ENCODE measurements at regions not wholly inside any gene's neighbourhood (a gene's known extent, or its start where the extent isn't known, plus 50 kb on each side); places are given as distances from the start of the nearest gene placed in this dataset.

- Histone ChIP-seq H4K20me1 (ENCODE audit: insufficient read depth, low read length) (no peaks in the 10 kb centered on the region), H3K27me3 (ENCODE audit: insufficient read depth, low read length, poor library complexity) (no peaks in the 10 kb centered on the region), H3K4me3 (ENCODE audit: low read depth in 1 of 2, low read length in 2 of 2) (no peak overlapping the region), H3K9ac (ENCODE audit: low read depth, low read length) (no peak overlapping the region), H3K9me3 (ENCODE audit: insufficient read depth, low read length, severe bottlenecking) (no peaks in the 10 kb centered on the region), H3K36me3 (ENCODE audit: insufficient read depth, low read length) (no peaks in the 10 kb centered on the region), H3K4me2 (ENCODE audit: insufficient read depth, low read length) (no peak overlapping the region), H3K79me2 (ENCODE audit: insufficient read depth, low read length) (no peaks in the 10 kb centered on the region), H3K27ac (ENCODE audit: low read length) (no peak overlapping the region), H2AFZ (ENCODE audit: low read depth, low read length) (no peak overlapping the region), H3K4me1 (ENCODE audit: insufficient read depth, low read length) (no peaks in the 10 kb centered on the region)
- ATAC-seq (ENCODE audit: insufficient read depth, low read depth) = no peak
- TF ChIP-seq EZH2 (IDR thresholded peaks at IDR 0.05; ENCODE audit: borderline replicate concordance, low read depth, low read length, severe bottlenecking) (no peak), CTCF (IDR thresholded peaks at IDR 0.05; ENCODE audit: borderline replicate concordance, extremely low read depth, low read length, poor library complexity, severe bottlenecking) (no peak)
- DNase-seq = no peak
These were observed 856.0 kb downstream of the GALR1 start for GRCh38 chr18:78105611-78106010.

- ATAC-seq (ENCODE audit: insufficient read depth, low read depth) (no peak), DNase-seq (no peak)
- Histone ChIP-seq H3K4me2 (ENCODE audit: insufficient read depth, low read length) (no peak overlapping the region), H2AFZ (ENCODE audit: low read depth, low read length) (no peak overlapping the region), H4K20me1 (ENCODE audit: insufficient read depth, low read length) (no peaks in the 10 kb centered on the region), H3K27ac (ENCODE audit: low read length) (no peak overlapping the region), H3K4me1 (ENCODE audit: insufficient read depth, low read length) (no peaks in the 10 kb centered on the region), H3K4me3 (ENCODE audit: low read depth in 1 of 2, low read length in 2 of 2) (no peak overlapping the region), H3K36me3 (ENCODE audit: insufficient read depth, low read length) (no peaks in the 10 kb centered on the region), H3K9me3 (ENCODE audit: insufficient read depth, low read length, severe bottlenecking) (no peaks in the 10 kb centered on the region), H3K9ac (ENCODE audit: low read depth, low read length) (no peak overlapping the region), H3K79me2 (ENCODE audit: insufficient read depth, low read length) (no peaks in the 10 kb centered on the region), H3K27me3 (ENCODE audit: insufficient read depth, low read length, poor library complexity) (no peaks in the 10 kb centered on the region)
- no peak for TF ChIP-seq CTCF (IDR thresholded peaks at IDR 0.05; ENCODE audit: borderline replicate concordance, extremely low read depth, low read length, poor library complexity, severe bottlenecking)
- no peak for TF ChIP-seq EZH2 (IDR thresholded peaks at IDR 0.05; ENCODE audit: borderline replicate concordance, low read depth, low read length, severe bottlenecking)
These were observed 857.3 kb downstream of the GALR1 start for GRCh38 chr18:78106946-78107345.

- ATAC-seq (ENCODE audit: insufficient read depth, low read depth) (no peak), DNase-seq (no peak)
- H3K27ac ChIP-seq (ENCODE audit: low read length) = no peak overlapping the region
- H2AFZ ChIP-seq (ENCODE audit: low read depth, low read length) = no peak overlapping the region
- H3K27me3 ChIP-seq (ENCODE audit: insufficient read depth, low read length, poor library complexity) = no peaks in the 10 kb centered on the region
- H3K9ac ChIP-seq (ENCODE audit: low read depth, low read length) = no peak overlapping the region
- no peak overlapping the region for H3K4me3 ChIP-seq (ENCODE audit: low read depth in 1 of 2, low read length in 2 of 2)
- H3K9me3 ChIP-seq (ENCODE audit: insufficient read depth, low read length, severe bottlenecking) = no peaks in the 10 kb centered on the region
- H3K36me3 ChIP-seq (ENCODE audit: insufficient read depth, low read length) = no peaks in the 10 kb centered on the region
- TF ChIP-seq CTCF (IDR thresholded peaks at IDR 0.05; ENCODE audit: borderline replicate concordance, extremely low read depth, low read length, poor library complexity, severe bottlenecking) (no peak), EZH2 (IDR thresholded peaks at IDR 0.05; ENCODE audit: borderline replicate concordance, low read depth, low read length, severe bottlenecking) (no peak)
- no peak overlapping the region for H3K4me2 ChIP-seq (ENCODE audit: insufficient read depth, low read length)
- no peaks in the 10 kb centered on the region for H3K79me2 ChIP-seq (ENCODE audit: insufficient read depth, low read length)
- no peaks in the 10 kb centered on the region for H3K4me1 ChIP-seq (ENCODE audit: insufficient read depth, low read length)
- H4K20me1 ChIP-seq (ENCODE audit: insufficient read depth, low read length) = no peaks in the 10 kb centered on the region
These were observed 857.7 kb downstream of the GALR1 start for GRCh38 chr18:78107363-78107762.

- H3K9ac ChIP-seq (ENCODE audit: low read depth, low read length) = no peak overlapping the region
- H3K27ac ChIP-seq (ENCODE audit: low read length) = no peak overlapping the region
- H3K36me3 ChIP-seq (ENCODE audit: insufficient read depth, low read length) = no peaks in the 10 kb centered on the region
- no peak overlapping the region for H2AFZ ChIP-seq (ENCODE audit: low read depth, low read length)
- no peaks in the 10 kb centered on the region for H3K9me3 ChIP-seq (ENCODE audit: insufficient read depth, low read length, severe bottlenecking)
- H3K4me1 ChIP-seq (ENCODE audit: insufficient read depth, low read length) = no peaks in the 10 kb centered on the region
- H3K4me3 ChIP-seq (ENCODE audit: low read depth in 1 of 2, low read length in 2 of 2) = no peak overlapping the region
- ATAC-seq (ENCODE audit: insufficient read depth, low read depth) = no peak
- no peak for TF ChIP-seq CTCF (IDR thresholded peaks at IDR 0.05; ENCODE audit: borderline replicate concordance, extremely low read depth, low read length, poor library complexity, severe bottlenecking)
- DNase-seq = no peak
- no peaks in the 10 kb centered on the region for H3K27me3 ChIP-seq (ENCODE audit: insufficient read depth, low read length, poor library complexity)
- no peaks in the 10 kb centered on the region for H3K79me2 ChIP-seq (ENCODE audit: insufficient read depth, low read length)
- H3K4me2 ChIP-seq (ENCODE audit: insufficient read depth, low read length) = no peak overlapping the region
- no peaks in the 10 kb centered on the region for H4K20me1 ChIP-seq (ENCODE audit: insufficient read depth, low read length)
These were observed 858.9 kb downstream of the GALR1 start for GRCh38 chr18:78108554-78108953.

All from DND-41 (cell line).